Amygdala (tissue), 56 donors: ENCODE measurements at regions not wholly inside any gene's neighbourhood (a gene's known extent, or its start where the extent isn't known, plus 50 kb on each side); places are given as distances from the start of the nearest gene placed in this dataset.
"Not testable (repeated sequence)": the region's sequence is repeated elsewhere in the genome, so short reads cannot be mapped to it uniquely, and the experiment has no call there.

Experiments used
- DNase-seq, 56 donors: peaks; one replicate each; lab custom pipeline; 2025; lab: John Stamatoyannopoulos, UW

GRCh38 chr19:31832176-31832548, 482.9 kb upstream of the TSHZ3 start:
- DNase-seq: peak in 2 of 56 donors; percentile 3 to 9

GRCh38 chr19:31834070-31834469, 484.8 kb upstream of the TSHZ3 start:
- DNase-seq: no peak

- peak in 20 of 56 donors; percentile 1 to 58 (median 14) for DNase-seq
These were observed 489.1 kb upstream of the TSHZ3 start for GRCh38 chr19:31838163-31838815.

GRCh38 chr19:31840371-31840770, 491.1 kb upstream of the TSHZ3 start:
- DNase-seq: no peak

- DNase-seq: no peak
These were observed 492.5 kb upstream of the TSHZ3 start for GRCh38 chr19:31841755-31842154.

- no peak for DNase-seq
These were observed 482.3 kb upstream of the ZNF507 start for GRCh38 chr19:31863122-31863521.

GRCh38 chr19:31874313-31874712, 471.1 kb upstream of the ZNF507 start:
- no peak for DNase-seq

GRCh38 chr19:31875591-31875990, 469.8 kb upstream of the ZNF507 start:
- no peak for DNase-seq

- no peak for DNase-seq
These were observed 465.1 kb upstream of the ZNF507 start for GRCh38 chr19:31880283-31880682.

GRCh38 chr19:31881988-31882387, 463.4 kb upstream of the ZNF507 start:
- no peak for DNase-seq

GRCh38 chr19:31882709-31883108, 462.7 kb upstream of the ZNF507 start:
- DNase-seq: no peak

GRCh38 chr19:31883296-31883990, 462.0 kb upstream of the ZNF507 start:
- no peak for DNase-seq

GRCh38 chr19:31885280-31885853, 460.0 kb upstream of the ZNF507 start:
- no peak for DNase-seq

GRCh38 chr19:31890230-31890629, 455.2 kb upstream of the ZNF507 start:
- DNase-seq: no peak

- DNase-seq: no peak
These were observed 453.4 kb upstream of the ZNF507 start for GRCh38 chr19:31892060-31892459.

GRCh38 chr19:31893491-31893890, 451.9 kb upstream of the ZNF507 start:
- not testable (repeated sequence) for DNase-seq

GRCh38 chr19:31894451-31894850, 451.0 kb upstream of the ZNF507 start:
- DNase-seq: no peak

GRCh38 chr19:31897292-31897691, 448.1 kb upstream of the ZNF507 start:
- DNase-seq: no peak

- no peak for DNase-seq
These were observed 444.4 kb upstream of the ZNF507 start for GRCh38 chr19:31900991-31901390.

GRCh38 chr19:31902821-31903220, 442.6 kb upstream of the ZNF507 start:
- no peak for DNase-seq

- no peak for DNase-seq
These were observed 441.4 kb upstream of the ZNF507 start for GRCh38 chr19:31903979-31904378.
